ENCODE measurements at regions not wholly inside any gene's neighbourhood (a gene's known extent, or its start where the extent isn't known, plus 50 kb on each side); places are given as distances from the start of the nearest gene placed in this dataset.

DNA sequence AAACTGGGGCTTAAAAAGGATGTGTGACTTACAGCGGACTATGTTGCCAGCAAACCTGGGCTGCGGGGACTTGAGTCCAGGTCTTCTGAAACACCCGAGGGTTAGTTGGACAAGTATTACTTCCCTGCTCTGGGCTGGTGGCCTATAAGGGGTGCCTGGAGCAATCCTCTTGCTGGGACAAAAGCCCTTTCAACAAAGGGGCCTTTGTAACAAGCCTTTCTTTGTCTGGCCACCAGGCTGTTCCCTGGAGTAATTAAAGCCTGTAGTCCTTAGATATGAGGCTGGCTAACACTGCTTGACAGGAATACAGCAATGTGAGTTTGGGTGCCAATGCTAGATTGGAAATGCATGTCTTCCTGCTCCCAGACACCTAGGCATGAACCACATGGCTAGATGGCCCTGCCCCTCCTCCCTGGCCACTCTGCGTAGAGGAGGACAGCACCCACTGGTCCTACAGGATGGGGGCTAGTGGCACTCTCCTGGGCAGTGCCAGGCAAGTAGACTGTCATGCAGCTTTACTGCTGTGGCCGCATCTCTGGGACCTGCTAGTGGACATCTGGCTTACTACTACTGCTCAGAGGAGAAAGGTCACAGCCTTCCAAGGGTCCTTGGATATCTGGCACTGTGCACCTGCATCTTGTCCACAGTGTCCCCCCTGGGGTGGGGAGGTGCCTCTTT is 343.1 kb downstream of the ZSWIM6 start:
- H3K4me3 Mint-ChIP-seq: no peak overlapping the region
- H3K27me3 Mint-ChIP-seq: no peaks in the 10 kb centered on the region
- H3K27ac Mint-ChIP-seq: no peak overlapping the region
- H3K36me3 Mint-ChIP-seq: no peaks in the 10 kb centered on the region
- DNase-seq (no peak), ATAC-seq (replicated peaks) (no peak)
- H3K4me1 Mint-ChIP-seq: peaks cover 33 to 36% of the 10 kb centered on the region in 2 donors
- no peaks in the 10 kb centered on the region for H3K9me3 Mint-ChIP-seq

- no peaks in the 10 kb centered on the region for H3K9me3 Mint-ChIP-seq
- no peak for ATAC-seq (replicated peaks)
- H3K4me3 Mint-ChIP-seq: no peak overlapping the region
- no peaks in the 10 kb centered on the region for H3K27me3 Mint-ChIP-seq
- H3K4me1 Mint-ChIP-seq: peaks cover 31 to 35% of the 10 kb centered on the region in 2 donors
- no peaks in the 10 kb centered on the region for H3K36me3 Mint-ChIP-seq
- no peak for DNase-seq
- H3K27ac Mint-ChIP-seq: no peak overlapping the region
These were observed 345.2 kb downstream of the ZSWIM6 start for GRCh38 chr5:61677220-61677619.

DNA sequence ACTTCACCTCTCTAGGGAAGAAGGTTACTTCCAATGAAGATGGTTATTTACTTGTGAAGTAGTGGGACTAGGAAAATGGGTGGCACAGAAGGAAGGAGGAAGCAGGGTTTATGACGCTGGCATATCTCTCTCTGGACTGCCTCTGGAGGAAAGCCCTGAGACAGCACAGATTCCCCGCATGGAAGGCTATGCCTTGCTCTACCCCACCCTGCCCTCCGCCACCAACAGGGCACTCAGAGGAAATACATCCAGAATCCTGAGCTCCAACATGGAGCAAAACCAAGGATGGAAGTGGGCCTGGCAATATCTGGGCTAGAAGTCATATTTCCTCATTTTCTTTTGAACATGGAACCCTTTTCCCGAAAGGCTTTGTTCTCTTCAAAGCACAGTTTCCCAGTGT is 346.9 kb downstream of the ZSWIM6 start:
- H3K36me3 Mint-ChIP-seq: no peaks in the 10 kb centered on the region
- H3K27me3 Mint-ChIP-seq: no peaks in the 10 kb centered on the region
- ATAC-seq (replicated peaks) (no peak), DNase-seq (no peak)
- peaks cover 14 to 19% of the 10 kb centered on the region in 2 donors for H3K4me1 Mint-ChIP-seq
- H3K9me3 Mint-ChIP-seq: no peaks in the 10 kb centered on the region
- no peak overlapping the region for H3K27ac Mint-ChIP-seq
- no peak overlapping the region for H3K4me3 Mint-ChIP-seq

DNA sequence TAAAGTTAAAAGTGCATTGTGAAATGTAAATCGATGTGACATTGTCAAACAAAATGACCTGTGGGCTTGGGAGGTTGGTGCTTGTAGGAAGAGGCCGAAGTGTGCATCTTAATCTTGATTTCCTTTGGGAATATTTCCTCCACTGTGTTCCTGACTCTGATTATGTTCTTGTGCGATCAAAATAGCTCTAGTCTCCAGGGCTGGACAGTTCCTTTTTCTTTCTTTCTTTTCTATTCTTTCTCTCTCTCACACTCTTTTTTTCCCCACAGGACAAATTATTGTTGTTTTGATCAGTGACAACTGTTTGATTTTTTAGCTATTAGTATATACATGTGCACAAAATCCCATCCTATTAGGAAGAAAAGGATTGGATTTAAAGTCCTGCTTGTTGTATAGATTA is 347.5 kb downstream of the ZSWIM6 start:
- H3K36me3 Mint-ChIP-seq: no peaks in the 10 kb centered on the region

GRCh38 chr5:61680247-61680646 is 348.2 kb downstream of the ZSWIM6 start:
- ATAC-seq (replicated peaks): no peak
- Mint-ChIP-seq H3K4me1 (peaks cover 5 to 8% of the 10 kb centered on the region in 2 donors), H3K9me3 (no peaks in the 10 kb centered on the region), H3K27ac (no peak overlapping the region), H3K36me3 (no peaks in the 10 kb centered on the region), H3K4me3 (no peak overlapping the region), H3K27me3 (no peaks in the 10 kb centered on the region)
- DNase-seq: no peak

More for the DNA sequence above, 347.5 kb downstream of the ZSWIM6 start:
- Mint-ChIP-seq H3K27ac (no peak overlapping the region), H3K4me1 (peaks cover 8 to 13% of the 10 kb centered on the region in 2 donors), H3K9me3 (no peaks in the 10 kb centered on the region), H3K27me3 (no peaks in the 10 kb centered on the region), H3K4me3 (no peak overlapping the region)
- DNase-seq (no peak), ATAC-seq (replicated peaks) (no peak)

- no peak for ATAC-seq (replicated peaks)
- Mint-ChIP-seq H3K27ac (no peak overlapping the region), H3K27me3 (peaks cover 7% of the 10 kb centered on the region in 2 donors), H3K9me3 (no peaks in the 10 kb centered on the region), H3K36me3 (no peaks in the 10 kb centered on the region), H3K4me1 (peaks cover 0 to 4% of the 10 kb centered on the region in 2 donors), H3K4me3 (no peak overlapping the region)
- DNase-seq: no peak
These were observed 351.1 kb downstream of the ZSWIM6 start for GRCh38 chr5:61683148-61683547.

DNA sequence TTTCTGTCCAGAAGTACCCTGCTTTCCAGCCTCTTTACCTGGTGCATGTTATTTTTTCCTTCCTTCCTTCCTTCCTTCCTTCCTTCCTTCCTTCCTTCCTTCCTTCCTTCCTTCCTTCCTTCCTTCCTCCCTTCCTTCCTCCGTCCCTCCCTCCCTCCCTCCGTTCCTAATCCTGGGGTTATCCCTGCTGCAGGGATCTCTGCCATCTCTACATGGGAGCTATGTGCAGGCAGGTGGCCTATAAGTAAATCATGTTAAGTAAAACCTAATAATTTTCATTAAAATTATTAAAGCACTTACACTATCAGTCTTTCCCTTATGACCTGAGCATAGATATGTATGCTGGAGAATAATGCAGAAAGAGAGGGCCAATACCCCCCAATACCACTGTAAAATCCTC is 351.9 kb downstream of the ZSWIM6 start:
- ATAC-seq (replicated peaks) (no peak), DNase-seq (no peak)
- Mint-ChIP-seq H3K4me3 (no peak overlapping the region), H3K9me3 (no peaks in the 10 kb centered on the region), H3K27ac (no peak overlapping the region), H3K27me3 (peaks cover 7 to 9% of the 10 kb centered on the region in 2 donors), H3K36me3 (no peaks in the 10 kb centered on the region), H3K4me1 (no peaks in the 10 kb centered on the region)

DNA sequence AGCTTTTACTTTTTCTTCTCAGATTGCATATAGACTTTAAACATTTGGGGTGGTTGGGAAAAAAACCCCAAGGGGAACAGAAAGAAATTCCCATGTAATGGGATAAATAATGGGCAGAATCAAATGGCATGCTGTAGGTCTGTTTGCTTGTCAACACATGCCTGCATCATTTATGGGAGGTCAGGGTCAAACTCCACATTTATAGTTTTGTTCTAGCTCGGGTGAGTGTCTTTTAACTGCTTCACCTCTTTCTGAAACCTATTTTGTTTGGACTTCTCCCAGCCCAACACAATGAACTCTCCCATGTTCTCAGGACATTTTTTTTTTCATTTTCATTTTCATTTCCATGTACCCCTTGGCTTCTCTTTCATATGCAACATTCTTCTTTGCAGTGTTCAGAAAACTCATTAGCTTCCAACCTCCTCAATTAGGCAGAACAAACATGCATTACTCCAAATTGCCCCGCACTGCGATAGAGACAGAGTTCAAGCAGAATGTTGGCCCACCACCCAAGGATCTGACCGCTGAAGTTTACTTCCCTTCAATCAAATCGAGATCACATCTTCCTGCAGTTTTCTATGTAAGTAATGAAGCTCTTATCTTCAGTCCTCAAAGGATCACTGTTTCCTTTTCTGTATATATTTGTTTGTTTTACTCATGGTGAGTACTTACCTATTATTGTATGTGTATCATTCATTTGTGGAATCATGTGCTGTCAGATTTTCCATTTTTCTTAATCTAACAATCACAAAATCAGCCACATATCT is 354.6 kb downstream of the ZSWIM6 start:
- Mint-ChIP-seq H3K27ac (no peak overlapping the region), H3K9me3 (no peaks in the 10 kb centered on the region), H3K36me3 (no peaks in the 10 kb centered on the region), H3K27me3 (peaks cover 7 to 17% of the 10 kb centered on the region in 2 donors), H3K4me1 (no peaks in the 10 kb centered on the region), H3K4me3 (no peak overlapping the region)
- DNase-seq: no peak
- no peak for ATAC-seq (replicated peaks)

- no peak overlapping the region for H3K27ac Mint-ChIP-seq
- peaks cover 7 to 17% of the 10 kb centered on the region in 2 donors for H3K27me3 Mint-ChIP-seq
- H3K36me3 Mint-ChIP-seq: no peaks in the 10 kb centered on the region
- no peaks in the 10 kb centered on the region for H3K4me1 Mint-ChIP-seq
- no peak for DNase-seq
- no peak overlapping the region for H3K4me3 Mint-ChIP-seq
- no peak for ATAC-seq (replicated peaks)
- H3K9me3 Mint-ChIP-seq: peaks cover 0 to 3% of the 10 kb centered on the region in 2 donors
These were observed 355.3 kb downstream of the ZSWIM6 start for GRCh38 chr5:61687371-61687770.

DNA sequence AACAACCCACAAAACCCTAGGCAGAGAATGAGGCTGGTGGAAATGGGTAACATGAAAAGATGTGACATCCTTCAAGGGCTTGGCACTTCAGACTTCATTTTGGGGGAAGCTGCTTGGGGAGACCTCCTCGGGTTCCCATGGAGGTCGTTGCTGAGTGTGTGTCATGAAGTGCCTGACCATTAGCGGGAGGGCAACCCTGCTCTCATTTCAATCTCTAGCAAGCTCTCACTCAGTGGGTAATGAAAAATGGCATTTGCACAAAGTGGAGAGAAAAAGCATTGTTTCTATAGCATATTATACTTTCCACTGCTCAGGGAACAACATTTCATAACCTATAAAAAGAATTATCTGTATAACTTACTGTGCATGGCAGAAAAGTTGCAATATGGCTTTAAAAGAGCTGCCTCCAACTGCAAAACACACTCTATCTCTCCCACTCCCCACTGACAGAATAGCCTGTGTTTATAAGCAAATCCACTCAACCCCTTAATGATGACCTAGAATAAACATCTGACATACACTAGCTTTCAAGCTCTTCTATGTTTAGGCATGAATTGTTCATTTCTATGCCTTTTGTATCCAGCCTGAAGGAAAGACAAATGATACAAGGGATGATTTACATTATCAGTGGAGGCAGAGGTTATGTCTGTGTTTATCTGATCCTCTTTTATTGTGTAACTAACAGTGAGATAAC is 357.2 kb downstream of the ZSWIM6 start:
- Mint-ChIP-seq H3K36me3 (no peaks in the 10 kb centered on the region), H3K27ac (no peak overlapping the region), H3K4me1 (no peaks in the 10 kb centered on the region), H3K27me3 (peaks cover 7 to 17% of the 10 kb centered on the region in 2 donors), H3K4me3 (no peak overlapping the region), H3K9me3 (peaks cover 0 to 3% of the 10 kb centered on the region in 2 donors)
- ATAC-seq (replicated peaks) (no peak), DNase-seq (no peak)

DNA sequence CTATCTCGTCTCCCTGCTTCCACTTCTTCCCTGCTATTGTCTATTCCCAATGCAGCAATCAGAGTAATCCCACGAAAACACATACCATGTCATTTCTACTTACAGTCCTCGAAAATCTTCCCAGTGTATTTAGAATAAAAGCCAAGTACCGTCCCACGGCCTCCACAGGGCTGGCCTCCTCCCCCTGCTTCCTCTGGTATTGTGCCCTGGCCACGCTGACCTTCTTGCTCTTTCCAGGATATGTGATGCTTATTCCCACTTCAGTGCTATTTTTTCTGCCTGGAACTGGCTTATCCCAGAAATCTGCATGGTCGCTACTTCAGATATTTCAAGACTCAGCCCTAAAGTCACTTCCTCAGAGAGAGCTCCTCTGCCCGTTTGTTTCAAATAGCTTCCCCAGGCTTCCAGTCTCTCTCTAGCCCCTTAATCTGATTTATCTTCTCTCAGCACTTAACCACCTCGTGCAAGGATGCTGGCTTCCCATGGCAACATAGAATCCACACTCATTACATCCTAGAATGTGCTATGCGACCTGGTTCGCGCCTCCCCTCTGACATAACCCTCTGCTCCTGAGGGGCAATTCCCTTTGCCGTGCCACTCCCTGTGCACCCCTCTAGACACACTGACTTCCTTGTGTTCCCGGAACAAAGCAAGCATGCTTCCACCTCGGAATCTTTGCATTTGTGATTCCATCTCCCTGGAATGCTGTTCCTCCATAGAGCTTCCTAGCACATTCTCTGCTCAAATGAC is 365.9 kb downstream of the ZSWIM6 start:
- DNase-seq (no peak), ATAC-seq (replicated peaks) (no peak)
- Mint-ChIP-seq H3K27ac (no peak overlapping the region), H3K4me1 (peaks cover 10 to 12% of the 10 kb centered on the region in 2 donors), H3K27me3 (no peaks in the 10 kb centered on the region), H3K36me3 (no peaks in the 10 kb centered on the region), H3K9me3 (peaks cover 0 to 2% of the 10 kb centered on the region in 2 donors), H3K4me3 (no peak overlapping the region)

- peak; percentile 75 to 78 for ATAC-seq (replicated peaks)
- Mint-ChIP-seq H3K9me3 (no peaks in the 10 kb centered on the region), H3K4me1 (peaks cover 27 to 39% of the 10 kb centered on the region in 2 donors), H3K4me3 (no peak overlapping the region), H3K27me3 (no peaks in the 10 kb centered on the region), H3K36me3 (no peaks in the 10 kb centered on the region), H3K27ac (peak overlapping the region; percentile 15)
- DNase-seq: peak; percentile 48
These were observed 370.0 kb downstream of the ZSWIM6 start for GRCh38 chr5:61701877-61702602.

GRCh38 chr5:61702784-61703183 is 370.7 kb downstream of the ZSWIM6 start:
- H3K4me3 Mint-ChIP-seq: peak overlapping the region; percentile 9 to 11
- no peaks in the 10 kb centered on the region for H3K36me3 Mint-ChIP-seq
- peak in 1 of 2 donors; percentile 12 for ATAC-seq (replicated peaks)
- no peaks in the 10 kb centered on the region for H3K9me3 Mint-ChIP-seq
- H3K27me3 Mint-ChIP-seq: no peaks in the 10 kb centered on the region
- no peak for DNase-seq
- peak overlapping the region; percentile 15 for H3K27ac Mint-ChIP-seq
- peaks cover 27 to 40% of the 10 kb centered on the region in 2 donors for H3K4me1 Mint-ChIP-seq
